SJCRH30 (cell line): ENCODE measurements at regions not wholly inside any gene's neighbourhood (a gene's known extent, or its start where the extent isn't known, plus 50 kb on each side); places are given as distances from the start of the nearest gene placed in this dataset.

Experiments used
- DNase-seq, 2 experiments: peaks; one replicate each; pipeline ENCODE4 v3.0.0-alpha.2; 2015 to 2020
- H3K27ac ChIP-seq: fragments of 250-450 bp; sonication (Bioruptor Pico); 2 replicates; pipeline ENCODE4 v1.5.1; 2020; ENCODE audit warnings: mild to moderate bottlenecking, moderate library complexity
- H3K27me3 ChIP-seq: fragments of 250-450 bp; sonication (Bioruptor Pico); 2 replicates; pipeline ENCODE4 v1.5.1; 2020; ENCODE audit warnings: mild to moderate bottlenecking, moderate library complexity
- H3K36me3 ChIP-seq: fragments of 250-450 bp; sonication (Bioruptor Pico); 2 replicates; pipeline ENCODE4 v1.5.1; 2020; ENCODE audit warnings: mild to moderate bottlenecking, moderate library complexity
- H3K4me1 ChIP-seq: fragments of 250-450 bp; sonication (Bioruptor Pico); 2 replicates; pipeline ENCODE4 v1.5.1; 2020; ENCODE audit warnings: mild to moderate bottlenecking, moderate library complexity
- H3K4me3 ChIP-seq: fragments of 250-450 bp; sonication (Bioruptor Pico); 2 replicates; pipeline ENCODE4 v1.5.1; 2020; ENCODE audit warnings: mild to moderate bottlenecking, moderate library complexity
- H3K9me3 ChIP-seq: fragments of 250-450 bp; sonication (Bioruptor Pico); replicated peaks from 2 replicates; pipeline ENCODE4 v1.5.1; 2020; ENCODE audit warnings: mild to moderate bottlenecking, moderate library complexity

DNA sequence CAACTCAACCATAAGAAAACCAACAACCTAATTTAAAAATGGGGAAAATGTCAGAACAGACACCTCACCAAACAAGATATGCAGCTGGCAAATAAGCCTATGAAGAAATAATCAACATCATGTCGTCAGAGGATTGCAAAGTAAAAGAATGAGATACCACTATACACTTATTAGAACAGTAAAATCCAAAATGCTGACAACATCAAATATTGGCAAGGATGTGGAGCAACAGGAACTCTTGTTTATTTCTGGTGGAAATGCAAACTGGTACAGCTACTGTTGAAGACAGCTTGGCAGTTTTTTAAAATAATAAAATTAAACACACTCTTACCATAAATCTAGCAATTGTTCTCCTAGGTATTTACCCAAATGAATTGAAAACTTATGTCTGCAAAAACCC is 140.7 kb upstream of the B3GAT1 start:
- no peak for DNase-seq
- Histone ChIP-seq H3K4me3 (no peak overlapping the region), H3K27me3 (no peaks in the 10 kb centered on the region), H3K4me1 (peaks cover 4% of the 10 kb centered on the region; the same call in 1 of the 2 replicates), H3K36me3 (no peaks in the 10 kb centered on the region), H3K27ac (no peak overlapping the region), H3K9me3 (no peaks in the 10 kb centered on the region)

DNA sequence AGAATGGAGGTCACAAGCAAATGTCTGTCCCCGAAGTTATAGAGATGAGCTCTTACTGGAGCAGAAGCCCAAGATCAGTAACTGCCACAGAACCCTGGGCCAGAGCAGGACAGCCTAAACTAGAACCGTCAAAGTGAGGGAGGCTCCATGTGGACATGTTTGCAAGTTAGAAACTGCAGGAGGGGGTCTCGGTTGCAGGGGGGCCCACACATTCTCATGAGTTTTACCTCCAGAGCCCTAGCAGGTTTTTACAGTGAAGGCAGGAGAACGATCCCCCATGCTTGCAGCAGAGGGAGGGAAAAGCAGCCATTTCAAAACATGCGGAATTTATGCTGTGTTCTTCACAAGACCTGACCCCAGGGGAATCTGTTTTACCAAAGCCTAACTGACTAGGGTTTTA is 133.5 kb upstream of the B3GAT1 start:
- Histone ChIP-seq H3K36me3 (no peaks in the 10 kb centered on the region), H3K9me3 (no peaks in the 10 kb centered on the region), H3K4me1 (no peaks in the 10 kb centered on the region), H3K27ac (no peak overlapping the region), H3K27me3 (no peaks in the 10 kb centered on the region), H3K4me3 (no peak overlapping the region)
- no peak for DNase-seq

GRCh38 chr11:134544095-134544815 is 132.2 kb upstream of the B3GAT1 start:
- no peaks in the 10 kb centered on the region for H3K36me3 ChIP-seq
- no peaks in the 10 kb centered on the region for H3K9me3 ChIP-seq
- H3K27me3 ChIP-seq: no peaks in the 10 kb centered on the region
- no peak overlapping the region for H3K27ac ChIP-seq
- DNase-seq: no peak
- no peak overlapping the region for H3K4me3 ChIP-seq
- H3K4me1 ChIP-seq: 0 out of 2 replicates have a peak, but pooled peaks cover 5% of the 10 kb centered on the region

GRCh38 chr11:134543645-134544044 is 131.6 kb upstream of the B3GAT1 start:
- H3K27me3 ChIP-seq: no peaks in the 10 kb centered on the region
- 0 out of 2 replicates have a peak, but pooled peaks cover 5% of the 10 kb centered on the region for H3K4me1 ChIP-seq
- DNase-seq: no peak
- no peaks in the 10 kb centered on the region for H3K36me3 ChIP-seq
- no peaks in the 10 kb centered on the region for H3K9me3 ChIP-seq
- no peak overlapping the region for H3K4me3 ChIP-seq
- H3K27ac ChIP-seq: no peak overlapping the region

DNA sequence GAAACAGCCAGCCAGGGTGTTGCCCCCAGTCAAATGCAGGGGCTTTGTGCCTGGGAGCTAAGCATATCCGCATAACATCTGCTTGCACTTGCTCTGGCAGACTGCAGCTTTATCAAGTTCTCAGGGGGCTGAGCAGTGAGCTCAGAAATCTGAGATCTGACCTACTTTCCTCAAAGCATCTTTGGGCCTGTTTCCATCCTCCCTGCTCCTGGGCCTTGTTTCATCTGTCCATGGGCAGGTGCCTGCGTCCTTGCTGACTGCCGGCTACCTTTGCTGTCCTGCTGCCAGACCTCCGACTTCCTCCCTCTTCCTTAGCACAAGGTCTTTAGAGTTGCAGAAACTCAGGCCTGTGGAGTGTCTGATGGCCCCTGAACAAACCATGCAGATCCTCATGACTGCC is 131.2 kb upstream of the B3GAT1 start:
- H3K27ac ChIP-seq: no peak overlapping the region
- no peak for DNase-seq

DNA sequence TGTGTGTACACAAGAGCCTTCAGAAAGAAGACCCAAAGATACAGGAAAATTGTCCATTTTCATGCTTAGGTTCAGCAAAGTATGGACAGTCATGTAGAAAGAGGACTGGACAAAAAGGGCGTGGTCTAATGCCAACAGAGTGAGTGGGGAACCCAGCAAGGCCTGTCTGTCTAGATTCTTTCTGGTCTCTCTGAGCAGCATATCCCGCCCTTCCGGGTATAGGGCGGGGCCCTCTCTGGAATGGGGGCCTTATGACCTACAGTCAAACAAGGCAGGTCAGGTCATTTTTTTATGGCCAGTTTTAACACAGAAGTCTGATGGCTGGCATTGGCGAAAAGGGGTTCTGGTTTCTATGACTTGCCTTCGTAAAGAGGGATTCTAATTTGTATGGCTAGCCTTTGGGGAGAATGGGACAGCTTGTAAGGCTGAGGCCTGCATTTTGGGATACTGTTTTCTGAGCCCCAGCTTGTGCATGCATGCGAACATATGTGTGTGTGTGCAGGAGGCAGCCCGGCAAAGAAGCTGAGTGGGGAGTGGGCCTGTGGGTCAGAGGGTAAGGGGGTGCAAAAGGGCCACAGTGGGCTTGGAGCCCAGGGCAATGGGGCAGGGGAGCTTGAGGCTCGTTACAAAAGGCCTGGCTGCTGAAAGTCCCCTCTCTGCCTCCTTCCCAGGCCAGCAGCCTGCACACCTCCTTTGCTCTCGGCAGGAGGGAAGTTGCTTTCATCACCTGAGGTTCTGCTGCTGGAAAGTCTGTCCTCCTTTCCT is 130.5 kb upstream of the B3GAT1 start:
- Histone ChIP-seq H3K36me3 (no peaks in the 10 kb centered on the region), H3K27me3 (no peaks in the 10 kb centered on the region; the same call in 1 of the 2 replicates)
- DNase-seq: no peak

More for the DNA sequence above, 131.2 kb upstream of the B3GAT1 start:
- Histone ChIP-seq H3K9me3 (no peaks in the 10 kb centered on the region), H3K4me1 (0 out of 2 replicates have a peak, but pooled peaks cover 5% of the 10 kb centered on the region), H3K4me3 (no peak overlapping the region), H3K36me3 (no peaks in the 10 kb centered on the region), H3K27me3 (no peaks in the 10 kb centered on the region)

GRCh38 chr11:134541951-134542350 is 129.9 kb upstream of the B3GAT1 start:
- H3K27me3 ChIP-seq: no peaks in the 10 kb centered on the region; the same call in 1 of the 2 replicates
- H3K4me1 ChIP-seq: 0 out of 2 replicates have a peak, but pooled peaks cover 5% of the 10 kb centered on the region
- DNase-seq: no peak
- no peaks in the 10 kb centered on the region for H3K9me3 ChIP-seq
- H3K4me3 ChIP-seq: no peak overlapping the region
- H3K36me3 ChIP-seq: no peaks in the 10 kb centered on the region
- H3K27ac ChIP-seq: no peak overlapping the region

More for the DNA sequence above, 130.5 kb upstream of the B3GAT1 start:
- no peak overlapping the region for H3K4me3 ChIP-seq
- H3K27ac ChIP-seq: no peak overlapping the region
- 0 out of 2 replicates have a peak, but pooled peaks cover 5% of the 10 kb centered on the region for H3K4me1 ChIP-seq
- H3K9me3 ChIP-seq: no peaks in the 10 kb centered on the region

DNA sequence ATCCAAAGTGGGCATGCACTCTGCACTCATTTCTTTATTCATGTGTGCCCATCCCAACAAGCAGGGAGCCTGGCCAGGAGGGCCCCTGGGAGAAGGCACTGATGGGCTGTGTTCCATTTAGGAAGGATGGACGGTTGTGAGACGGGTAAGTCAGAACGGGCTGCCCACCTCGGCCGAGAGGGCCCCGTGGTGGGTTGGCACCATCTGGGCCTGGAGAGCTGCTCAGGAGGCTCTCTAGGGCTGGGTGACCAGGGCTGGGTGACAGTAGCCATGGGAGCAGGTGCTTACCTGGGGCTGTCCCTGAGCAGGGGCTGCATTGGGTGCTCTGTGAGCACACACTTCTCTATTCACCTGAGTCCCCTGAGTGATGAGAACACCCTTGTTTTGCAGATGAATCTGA is 129.3 kb upstream of the B3GAT1 start:
- no peak for DNase-seq

DNA sequence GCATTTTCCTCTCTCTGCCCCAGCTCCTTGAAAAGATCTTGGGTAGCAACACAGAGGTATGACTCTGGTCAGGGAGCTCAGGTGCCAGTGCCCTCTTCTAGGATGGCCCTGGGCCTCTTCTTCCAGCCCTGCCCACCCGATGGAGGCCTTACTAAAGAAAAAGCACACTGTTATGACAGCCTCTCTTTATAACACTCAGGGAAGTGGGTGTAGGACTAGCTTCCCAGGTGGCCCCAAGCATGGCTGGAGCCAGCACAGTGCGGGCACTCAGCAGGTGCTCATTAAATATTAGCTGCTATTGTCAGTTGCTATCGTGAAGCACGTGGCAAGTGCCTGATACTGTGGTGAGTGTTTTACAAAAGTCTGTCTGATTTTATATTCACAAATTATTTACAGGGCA is 127.2 kb upstream of the B3GAT1 start:
- Histone ChIP-seq H3K9me3 (no peaks in the 10 kb centered on the region), H3K4me1 (0 out of 2 replicates have a peak, but pooled peaks cover 5% of the 10 kb centered on the region), H3K36me3 (no peaks in the 10 kb centered on the region), H3K4me3 (no peak overlapping the region), H3K27me3 (no peaks in the 10 kb centered on the region; the same call in 1 of the 2 replicates), H3K27ac (no peak overlapping the region)
- no peak for DNase-seq

More for the DNA sequence above, 129.3 kb upstream of the B3GAT1 start:
- Histone ChIP-seq H3K36me3 (no peaks in the 10 kb centered on the region), H3K27me3 (no peaks in the 10 kb centered on the region; the same call in 1 of the 2 replicates), H3K4me1 (0 out of 2 replicates have a peak, but pooled peaks cover 5% of the 10 kb centered on the region), H3K4me3 (no peak overlapping the region), H3K9me3 (no peaks in the 10 kb centered on the region), H3K27ac (no peak overlapping the region)

GRCh38 chr11:134538742-134539141 is 126.7 kb upstream of the B3GAT1 start:
- Histone ChIP-seq H3K36me3 (no peaks in the 10 kb centered on the region), H3K27me3 (no peaks in the 10 kb centered on the region; the same call in 1 of the 2 replicates), H3K4me3 (no peak overlapping the region), H3K27ac (no peak overlapping the region), H3K4me1 (0 out of 2 replicates have a peak, but pooled peaks cover 5% of the 10 kb centered on the region), H3K9me3 (no peaks in the 10 kb centered on the region)
- DNase-seq: no peak

GRCh38 chr11:134537941-134538340 is 125.9 kb upstream of the B3GAT1 start:
- 0 out of 2 replicates have a peak, but pooled peaks cover 5% of the 10 kb centered on the region for H3K4me1 ChIP-seq
- no peak overlapping the region for H3K27ac ChIP-seq
- no peak overlapping the region for H3K4me3 ChIP-seq
- DNase-seq: no peak
- no peaks in the 10 kb centered on the region for H3K36me3 ChIP-seq
- H3K9me3 ChIP-seq: no peaks in the 10 kb centered on the region
- H3K27me3 ChIP-seq: no peaks in the 10 kb centered on the region; the same call in 1 of the 2 replicates

- DNase-seq: no peak
- no peak overlapping the region for H3K4me3 ChIP-seq
- 0 out of 2 replicates have a peak, but pooled peaks cover 5% of the 10 kb centered on the region for H3K4me1 ChIP-seq
- no peaks in the 10 kb centered on the region for H3K36me3 ChIP-seq
- no peak overlapping the region for H3K27ac ChIP-seq
- H3K9me3 ChIP-seq: no peaks in the 10 kb centered on the region
- H3K27me3 ChIP-seq: no peaks in the 10 kb centered on the region; the same call in 1 of the 2 replicates
These were observed 125.3 kb upstream of the B3GAT1 start for GRCh38 chr11:134537296-134537695.

DNA sequence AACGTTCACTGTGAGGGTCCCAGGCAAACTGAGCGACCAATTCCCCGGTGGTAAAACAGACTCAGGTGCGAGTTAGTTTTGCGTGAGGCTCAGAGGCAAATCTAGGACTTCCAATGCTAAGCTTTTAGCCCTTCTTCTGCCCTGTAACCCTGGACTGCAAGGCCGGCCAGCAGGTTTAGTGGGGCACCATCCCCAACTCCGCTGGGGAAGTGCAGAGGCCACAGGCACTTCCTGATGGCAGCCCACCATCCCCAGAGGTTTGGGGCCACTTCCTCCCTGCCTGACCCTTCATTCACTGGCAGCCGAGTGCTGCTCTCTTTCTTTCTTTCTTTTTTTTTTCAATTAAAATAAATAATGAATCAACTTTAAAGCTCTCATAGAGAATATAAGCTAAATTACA is 124.6 kb upstream of the B3GAT1 start:
- Histone ChIP-seq H3K27ac (no peak overlapping the region), H3K4me1 (0 out of 2 replicates have a peak, but pooled peaks cover 5% of the 10 kb centered on the region), H3K9me3 (no peaks in the 10 kb centered on the region), H3K4me3 (no peak overlapping the region), H3K27me3 (peaks cover 4% of the 10 kb centered on the region; the same call in 1 of the 2 replicates), H3K36me3 (no peaks in the 10 kb centered on the region)
- DNase-seq: no peak

DNA sequence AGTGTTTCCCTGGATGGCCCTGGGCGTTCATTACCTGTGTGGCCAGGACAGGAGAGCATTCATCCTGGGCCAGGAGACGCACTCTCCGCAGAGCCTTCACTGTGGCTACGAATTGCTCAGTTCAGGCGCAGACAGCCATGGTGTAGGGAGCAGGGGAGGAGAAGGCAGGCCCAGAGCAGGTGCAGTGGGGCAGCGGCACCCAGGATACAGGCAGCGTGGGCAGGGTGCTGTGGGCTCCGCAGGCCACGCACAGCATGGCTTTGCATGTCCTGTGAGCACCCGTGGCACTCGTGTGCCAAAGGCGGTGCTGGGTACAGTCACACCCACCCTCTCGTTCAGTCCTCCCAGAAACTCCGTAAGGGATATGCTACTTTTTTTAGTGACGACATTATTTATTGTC is 124.2 kb upstream of the B3GAT1 start:
- H3K4me3 ChIP-seq: no peak overlapping the region
- no peak overlapping the region for H3K27ac ChIP-seq
- H3K27me3 ChIP-seq: peaks cover 6% of the 10 kb centered on the region; the same call in 1 of the 2 replicates
- no peak for DNase-seq
- H3K36me3 ChIP-seq: no peaks in the 10 kb centered on the region
- H3K9me3 ChIP-seq: no peaks in the 10 kb centered on the region
- 0 out of 2 replicates have a peak, but pooled peaks cover 5% of the 10 kb centered on the region for H3K4me1 ChIP-seq
